Breast epithelium (tissue), 4 donors: ENCODE measurements at regions not wholly inside any gene's neighbourhood (a gene's known extent, or its start where the extent isn't known, plus 50 kb on each side); places are given as distances from the start of the nearest gene placed in this dataset.

Source experiments
- DNase-seq, 2 donors: peaks; one replicate each; pipeline ENCODE4 v3.0.0-alpha.2; 2019; ENCODE audit warnings: low spot score in 2 of 2
- H3K27ac ChIP-seq, 2 donors: fragments of 200-600 bp; sonication (generic) in 1 of 2; one replicate each; pipeline ENCODE4 v1.5.1; 2016 to 2019; ENCODE audit warnings: mild to moderate bottlenecking in 1 of 2
- H3K27me3 ChIP-seq, 2 donors: fragments of 200-600 bp; sonication (generic) in 1 of 2; one replicate each; pipeline versions ENCODE4 v1.5.1 to v1.6.0; 2017 to 2019; ENCODE audit warnings: control low read depth in 1 of 2, mild to moderate bottlenecking in 1 of 2
- H3K36me3 ChIP-seq: fragments of 200-600 bp; one replicate; pipeline ENCODE4 v1.5.1; 2019
- H3K4me1 ChIP-seq, 2 donors: fragments of 200-600 bp; sonication (generic); one replicate each; pipeline ENCODE4 v1.5.1; 2016 to 2019; ENCODE audit warnings: control low read depth in 1 of 2
- H3K4me3 ChIP-seq, 3 donors: fragments of 200-600 bp; sonication (generic); 1 replicate in 2 of 3; 2 replicates in 1 of 3; pipeline ENCODE4 v1.5.1; 2016 to 2019; ENCODE audit warnings: mild to moderate bottlenecking in 3 of 3, moderate library complexity in 2 of 3
- H3K9me3 ChIP-seq, 2 donors: fragments of 200-600 bp; sonication (generic) in 1 of 2; one replicate each; pipeline ENCODE4 v1.5.1; 2016 to 2019; ENCODE audit warnings: control low read depth in 1 of 2
- POLR2A ChIP-seq: fragments of 450-650 bp; IDR thresholded peaks from one replicate; pipeline ENCODE4 v1.6.1; 2016; ENCODE audit warnings: antibody characterized with exemption, mild to moderate bottlenecking, moderate library complexity
- POLR2AphosphoS5 ChIP-seq, 3 donors: sonication (generic); formaldehyde crosslinking; IDR thresholded peaks; one replicate each; pipeline ENCODE4 v1.6.1; 2017; ENCODE audit warnings: antibody characterized with exemption in 3 of 3
- intact Hi-C: fragments of 100-400 bp; cut with DNase I; formaldehyde crosslinking; loops from one replicate; pipeline ENCODE4 v1.15.1; 2023; ENCODE audit warnings: low total_unique reads
- TF ChIP-seq, protein P1 (sequence below), 3 donors: fragments of 450-650 bp; IDR thresholded peaks; one replicate each; pipeline ENCODE4 v1.5.1; 2016 to 2017; ENCODE audit warnings: antibody characterized with exemption in 3 of 3, mild to moderate bottlenecking in 3 of 3, moderate library complexity in 3 of 3

DNA sequence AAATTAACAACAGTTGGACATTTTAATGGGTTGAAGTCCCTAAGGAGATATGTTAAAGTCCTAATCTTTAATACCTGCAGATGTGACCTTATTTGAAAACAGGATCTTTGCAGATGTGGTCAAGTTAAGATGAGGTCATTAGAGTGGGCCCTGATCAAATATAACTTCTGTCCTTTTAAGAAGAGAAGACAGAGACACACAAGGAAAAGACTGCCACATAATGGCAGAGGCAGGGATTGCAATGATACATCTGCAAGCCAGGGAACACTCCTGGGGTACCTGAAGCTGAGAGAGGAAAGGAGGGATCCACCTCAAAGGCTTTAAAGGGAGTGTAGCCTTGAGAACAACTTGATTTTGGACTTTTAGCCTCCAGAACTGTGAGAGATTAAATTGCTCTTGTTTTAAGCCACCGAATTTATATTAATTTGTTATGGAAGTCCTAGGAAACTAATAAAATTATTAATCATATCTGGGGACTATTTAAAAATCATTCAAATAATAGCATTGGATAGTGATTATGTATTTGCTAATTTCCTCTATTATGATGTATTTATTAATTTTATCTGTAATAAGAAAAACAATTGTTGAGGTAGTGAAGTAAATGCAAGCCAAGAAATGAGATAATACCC is 700.0 kb upstream of the PCDH15 start:
- Histone ChIP-seq H3K4me3 (no peak overlapping the region), H3K36me3 (no peaks in the 10 kb centered on the region), H3K27me3 (no peaks in the 10 kb centered on the region), H3K4me1 (no peaks in the 10 kb centered on the region), H3K27ac (no peak overlapping the region), H3K9me3 (no peaks in the 10 kb centered on the region)
- no peak for DNase-seq
- intact Hi-C loops: no loop called here
- TF ChIP-seq POLR2A (no peak), POLR2AphosphoS5 (IDR thresholded peaks at IDR 0.05) (no peak)
- TF ChIP-seq, protein P1, sequence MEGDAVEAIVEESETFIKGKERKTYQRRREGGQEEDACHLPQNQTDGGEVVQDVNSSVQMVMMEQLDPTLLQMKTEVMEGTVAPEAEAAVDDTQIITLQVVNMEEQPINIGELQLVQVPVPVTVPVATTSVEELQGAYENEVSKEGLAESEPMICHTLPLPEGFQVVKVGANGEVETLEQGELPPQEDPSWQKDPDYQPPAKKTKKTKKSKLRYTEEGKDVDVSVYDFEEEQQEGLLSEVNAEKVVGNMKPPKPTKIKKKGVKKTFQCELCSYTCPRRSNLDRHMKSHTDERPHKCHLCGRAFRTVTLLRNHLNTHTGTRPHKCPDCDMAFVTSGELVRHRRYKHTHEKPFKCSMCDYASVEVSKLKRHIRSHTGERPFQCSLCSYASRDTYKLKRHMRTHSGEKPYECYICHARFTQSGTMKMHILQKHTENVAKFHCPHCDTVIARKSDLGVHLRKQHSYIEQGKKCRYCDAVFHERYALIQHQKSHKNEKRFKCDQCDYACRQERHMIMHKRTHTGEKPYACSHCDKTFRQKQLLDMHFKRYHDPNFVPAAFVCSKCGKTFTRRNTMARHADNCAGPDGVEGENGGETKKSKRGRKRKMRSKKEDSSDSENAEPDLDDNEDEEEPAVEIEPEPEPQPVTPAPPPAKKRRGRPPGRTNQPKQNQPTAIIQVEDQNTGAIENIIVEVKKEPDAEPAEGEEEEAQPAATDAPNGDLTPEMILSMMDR (IDR thresholded peaks at IDR 0.05): peak in 1 of 3 donors; percentile 23

DNA sequence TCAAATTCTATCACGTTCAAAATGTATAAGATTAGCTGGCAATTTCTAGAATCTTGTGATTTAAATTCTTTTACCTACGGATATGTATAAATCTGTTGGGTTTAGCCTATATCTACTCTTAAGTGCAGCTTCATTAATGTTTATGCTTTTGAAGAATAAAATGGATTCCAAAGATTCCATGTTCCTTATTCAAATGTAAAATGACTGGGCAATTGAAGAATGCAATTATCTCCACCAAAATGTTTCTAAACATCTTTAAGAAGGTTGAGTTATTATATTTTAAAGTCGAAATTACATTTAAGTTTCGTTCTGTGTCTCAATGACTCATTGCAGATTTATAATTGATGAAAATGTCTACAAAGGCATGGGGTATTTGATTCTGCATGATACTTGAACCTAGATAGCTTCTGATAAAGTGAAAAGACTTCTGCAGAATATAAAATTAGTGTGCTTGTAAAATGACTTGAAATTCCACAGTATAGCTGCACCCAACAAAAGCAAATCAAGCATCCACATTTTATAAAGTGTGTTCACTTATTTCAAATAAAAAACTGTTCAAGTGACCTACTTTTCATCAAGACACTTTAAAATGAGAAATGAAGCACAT is 697.0 kb upstream of the PCDH15 start:
- TF ChIP-seq POLR2A: no peak
- TF ChIP-seq, protein P1 (IDR thresholded peaks at IDR 0.05): no peak
- no peak overlapping the region for H3K27ac ChIP-seq
- intact Hi-C loops: no loop called here
- H3K36me3 ChIP-seq: no peaks in the 10 kb centered on the region
- no peaks in the 10 kb centered on the region for H3K4me1 ChIP-seq
- no peaks in the 10 kb centered on the region for H3K27me3 ChIP-seq
- H3K4me3 ChIP-seq: no peak overlapping the region
- DNase-seq: no peak
- H3K9me3 ChIP-seq: no peaks in the 10 kb centered on the region

DNA sequence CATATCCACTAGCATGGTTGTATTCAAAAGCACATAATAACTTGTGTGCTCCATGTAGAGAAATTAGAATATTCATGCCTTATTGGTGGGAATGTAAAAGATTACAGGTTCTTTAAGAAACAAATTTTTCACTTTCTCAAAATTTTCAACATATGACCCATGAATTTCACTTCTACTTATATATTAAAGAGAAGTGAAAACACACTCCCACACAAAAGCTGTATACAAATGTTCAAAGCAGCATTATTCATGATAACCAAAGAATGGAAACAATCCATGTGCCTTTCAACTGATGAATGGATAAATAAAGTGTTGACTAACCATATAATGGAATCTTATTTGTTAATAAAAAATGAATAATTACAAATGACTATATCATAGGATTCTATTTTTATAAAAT is 694.5 kb upstream of the PCDH15 start:
- Histone ChIP-seq H3K4me3 (no peak overlapping the region), H3K9me3 (peaks cover 0 to 8% of the 10 kb centered on the region in 2 donors), H3K27me3 (no peaks in the 10 kb centered on the region), H3K4me1 (no peaks in the 10 kb centered on the region), H3K36me3 (no peaks in the 10 kb centered on the region), H3K27ac (no peak overlapping the region)
- no peak for DNase-seq
- TF ChIP-seq POLR2AphosphoS5 (IDR thresholded peaks at IDR 0.05) (no peak), POLR2A (no peak)
- TF ChIP-seq, protein P1 (IDR thresholded peaks at IDR 0.05): no peak
- intact Hi-C loops: no loop called here

DNA sequence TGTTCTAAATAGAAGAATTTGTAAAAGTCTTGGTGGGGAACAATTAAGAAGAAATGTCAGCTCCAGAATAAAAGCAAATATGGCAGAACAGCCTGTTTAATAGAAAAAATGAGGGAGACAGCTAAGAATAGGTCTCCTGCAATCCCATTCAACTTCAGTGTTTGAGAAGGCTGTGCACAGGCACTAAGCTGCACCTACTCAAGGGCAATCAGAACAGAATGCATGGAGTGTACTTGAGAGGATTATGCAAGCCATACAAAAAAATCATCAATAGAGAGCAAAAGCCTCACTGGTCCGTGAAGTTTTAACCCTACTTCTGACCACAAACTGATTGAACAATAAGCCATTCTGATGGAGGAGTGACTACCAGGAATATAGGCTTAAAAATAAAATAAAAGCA is 690.7 kb upstream of the PCDH15 start:
- no peaks in the 10 kb centered on the region for H3K4me1 ChIP-seq
- no peaks in the 10 kb centered on the region for H3K36me3 ChIP-seq
- H3K4me3 ChIP-seq: no peak overlapping the region
- H3K27ac ChIP-seq: no peak overlapping the region
- intact Hi-C loops: no loop called here
- DNase-seq: no peak
- TF ChIP-seq POLR2AphosphoS5 (IDR thresholded peaks at IDR 0.05) (no peak), POLR2A (no peak)
- TF ChIP-seq, protein P1 (IDR thresholded peaks at IDR 0.05): no peak
- no peaks in the 10 kb centered on the region for H3K27me3 ChIP-seq
- H3K9me3 ChIP-seq: peaks cover 0 to 8% of the 10 kb centered on the region in 2 donors

DNA sequence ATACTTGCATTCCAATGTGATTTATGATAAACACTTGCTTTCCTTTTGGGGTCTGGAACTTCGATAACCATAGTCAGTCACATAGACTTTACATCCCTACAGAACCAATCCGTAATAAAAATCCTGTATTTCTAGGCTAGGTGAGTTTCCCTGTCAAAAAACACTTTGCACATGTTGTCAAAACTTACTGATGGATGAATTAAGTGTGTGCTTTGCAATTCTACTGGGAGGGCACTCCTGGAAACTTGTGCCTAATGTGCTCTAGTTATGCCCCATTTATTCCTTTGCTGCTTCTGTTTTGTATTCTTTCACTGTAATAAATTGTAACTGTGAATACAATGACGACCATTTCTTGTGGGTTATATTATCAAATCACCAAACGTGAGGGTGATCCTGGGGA is 684.8 kb upstream of the PCDH15 start:
- Histone ChIP-seq H3K4me3 (no peak overlapping the region), H3K27me3 (no peaks in the 10 kb centered on the region), H3K9me3 (peaks cover 0 to 9% of the 10 kb centered on the region in 2 donors), H3K27ac (no peak overlapping the region), H3K4me1 (no peaks in the 10 kb centered on the region), H3K36me3 (no peaks in the 10 kb centered on the region)
- TF ChIP-seq POLR2A: no peak
- TF ChIP-seq, protein P1 (IDR thresholded peaks at IDR 0.05): no peak
- no peak for TF ChIP-seq POLR2AphosphoS5 (IDR thresholded peaks at IDR 0.05)
- intact Hi-C loops: no loop called here
- DNase-seq: no peak
